Panc1 (cell line): ENCODE measurements at regions not wholly inside any gene's neighbourhood (a gene's known extent, or its start where the extent isn't known, plus 50 kb on each side); places are given as distances from the start of the nearest gene placed in this dataset.

Source experiments
- ATAC-seq: fragments of 200-7000 bp; cut with Tn5 transposase; 2 replicates; pipeline ENCODE4 v1.9.1; 2020; ENCODE audit warnings: mild to moderate bottlenecking, moderate library complexity
- BruUV-seq: library from RNA; stranded (reverse); fragments of 400-500 nt; replicated peaks from 2 replicates; lab custom pipeline; 2021; lab: Mats Ljungman, UMichigan
- CTCF ChIA-PET: fragments of 300-600 bp; sonication (Branson Sonifier 250); formaldehyde crosslinking; loops from one replicate; lab custom pipeline; 2022; ENCODE audit warnings: antibody characterized with exemption; lab: Charles Lee
- POLR2A ChIA-PET: fragments of 300-600 bp; sonication (Branson Sonifier 250); formaldehyde crosslinking; loops from one replicate; lab custom pipeline; 2022; ENCODE audit warnings: antibody characterized with exemption; lab: Charles Lee
- DNase-seq: peaks from one replicate; pipeline ENCODE4 v3.0.0-alpha.2; 2010; ENCODE audit warnings: low read depth, low spot score
- H3K27ac ChIP-seq: 2 replicates; pipeline ENCODE4 v1.5.1; 2011; ENCODE audit warnings: mild to moderate bottlenecking, low read length, inconsistent platforms
- H3K27me3 ChIP-seq: fragments of 200-500 bp; sonication (Bioruptor generic); 2 replicates; pipeline ENCODE4 v1.6.0; 2014; ENCODE audit warnings: low read length, inconsistent platforms; ENCODE audit not compliant: control insufficient read depth, insufficient read depth
- H3K36me3 ChIP-seq: fragments of 200-500 bp; sonication (Bioruptor generic); 2 replicates; pipeline ENCODE4 v1.5.1; 2014; ENCODE audit warnings: inconsistent platforms, mild to moderate bottlenecking, low read length, moderate library complexity; ENCODE audit not compliant: control insufficient read depth, insufficient read depth
- H3K4me1 ChIP-seq: 2 replicates; pipeline ENCODE4 v1.5.1; 2011; ENCODE audit warnings: inconsistent platforms, mild to moderate bottlenecking, low read length, moderate library complexity; ENCODE audit not compliant: control insufficient read depth, insufficient read depth
- H3K4me3 ChIP-seq, 2 experiments: 2 replicates each; pipeline ENCODE4 v1.5.1; 2011 to 2012; ENCODE audit warnings: low read depth in 2 of 2, low read length in 2 of 2, mild to moderate bottlenecking in 2 of 2, inconsistent platforms in 1 of 2, moderate library complexity in 1 of 2
- H3K9me3 ChIP-seq: fragments of 200-500 bp; sonication (Bioruptor generic); 2 replicates; pipeline ENCODE4 v1.5.1; 2014; ENCODE audit warnings: low read depth, mild to moderate bottlenecking, inconsistent platforms, low read length, moderate library complexity; ENCODE audit not compliant: control insufficient read depth, insufficient read depth
- CTCF ChIP-seq: fragments of 450-650 bp; IDR thresholded peaks from 2 replicates; pipeline ENCODE4 v1.5.1; 2017; ENCODE audit warnings: mild to moderate bottlenecking
- POLR2AphosphoS5 ChIP-seq: IDR thresholded peaks from 2 replicates; pipeline ENCODE4 v1.6.1; 2012; ENCODE audit warnings: mild to moderate bottlenecking, low read depth, low read length, moderate library complexity
- REST ChIP-seq, 2 experiments: IDR thresholded peaks; 2 replicates each; pipeline ENCODE4 v1.6.1; 2011 to 2012; ENCODE audit warnings: low read depth in 2 of 2, control low read depth in 1 of 2, low read length in 1 of 2, mild to moderate bottlenecking in 1 of 2, moderate library complexity in 1 of 2; ENCODE audit not compliant: insufficient read depth in 1 of 2
- SIN3A ChIP-seq: IDR thresholded peaks from 2 replicates; pipeline ENCODE4 v1.6.1; 2012; ENCODE audit warnings: low read depth, mild to moderate bottlenecking, low read length, moderate library complexity, borderline replicate concordance; ENCODE audit not compliant: insufficient read depth
- TCF7L2 ChIP-seq: IDR thresholded peaks from 2 replicates; pipeline ENCODE4 v1.6.1; 2011; ENCODE audit warnings: mild to moderate bottlenecking, low read depth, low read length, inconsistent platforms
- in situ Hi-C: cut with HindIII; loops from 2 replicates; pipeline ENCODE4 v1.10.0; 2016; ENCODE audit warnings: low sequenced_read_pairs, low pct_unique_long_range_greater_than_20kb
- intact Hi-C: fragments of 100-400 bp; cut with micrococcal nuclease; formaldehyde crosslinking; loops from one replicate; pipeline ENCODE4 v1.10.0; 2022; ENCODE audit not compliant: unreplicated experiment

DNA sequence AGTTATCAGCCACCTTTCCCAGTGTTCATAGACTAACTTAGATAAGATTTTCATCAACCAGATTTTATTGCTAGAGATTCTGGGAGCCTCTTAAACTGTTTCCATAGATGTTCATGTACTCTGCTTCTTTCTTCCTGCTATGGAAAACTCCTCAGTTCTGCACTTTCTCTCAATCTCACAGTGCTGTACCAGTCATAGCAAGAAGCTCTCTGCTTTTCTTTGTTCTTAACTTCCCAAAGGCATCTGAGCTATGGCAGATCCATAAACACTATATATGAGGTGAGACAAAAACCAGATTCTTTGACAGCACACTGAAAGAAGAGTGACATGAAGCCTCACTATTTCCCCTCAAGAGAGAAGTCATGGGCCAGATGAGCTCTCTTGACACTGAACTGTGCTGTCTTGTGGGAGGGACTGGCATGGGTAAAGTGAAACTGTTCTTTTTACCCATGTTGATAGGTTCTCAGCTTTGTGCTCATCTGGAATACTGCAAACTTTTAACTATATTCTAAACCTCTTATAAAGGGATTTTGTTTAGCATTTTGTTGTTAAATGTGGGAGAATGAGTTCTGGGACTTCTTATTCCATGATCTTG, 64.2 kb upstream of the LYPLAL1 start:
- intact Hi-C loops, result no loop called here
- no TSS peak for BruUV-seq

GRCh38 chr1:219113261-219113660, 60.4 kb upstream of the LYPLAL1 start:
- BruUV-seq, result no TSS peak
- H3K27me3 ChIP-seq, result no peaks in the 10 kb centered on the region
- H3K27ac ChIP-seq, result no peak overlapping the region
- TF ChIP-seq POLR2AphosphoS5 (no peak), TCF7L2 (no peak), CTCF (no peak), SIN3A (no peak), REST (IDR thresholded peaks at IDR 0.05; ENCODE audit: insufficient read depth in 1 of 2, low read depth in 2 of 2, low read length in 1 of 2) (no peak)
- H3K36me3 ChIP-seq, result no peaks in the 10 kb centered on the region
- ChIA-PET POLR2A (no interaction called here), CTCF (no interaction called here)
- ATAC-seq, result no peak
- no peak for DNase-seq
- in situ Hi-C loops (no loop called here), intact Hi-C loops (no loop called here)
- H3K4me1 ChIP-seq, result no peaks in the 10 kb centered on the region
- no peak overlapping the region for H3K4me3 ChIP-seq
- H3K9me3 ChIP-seq, result no peaks in the 10 kb centered on the region

More for the DNA sequence above, 64.2 kb upstream of the LYPLAL1 start:
- Histone ChIP-seq H3K27ac (no peak overlapping the region), H3K9me3 (no peaks in the 10 kb centered on the region), H3K4me3 (no peak overlapping the region), H3K4me1 (no peaks in the 10 kb centered on the region), H3K36me3 (no peaks in the 10 kb centered on the region), H3K27me3 (no peaks in the 10 kb centered on the region)
- TF ChIP-seq REST (IDR thresholded peaks at IDR 0.05; ENCODE audit: insufficient read depth in 1 of 2, low read depth in 2 of 2, low read length in 1 of 2) (no peak), SIN3A (no peak)
- in situ Hi-C loops, result no loop called here
- CTCF ChIA-PET, result no interaction called here
- no peak for ATAC-seq
- DNase-seq, result no peak
- POLR2A ChIA-PET, result no interaction called here
